Mesothelial cell of epicardium (in vitro differentiated cells): ENCODE measurements at regions not wholly inside any gene's neighbourhood (a gene's known extent, or its start where the extent isn't known, plus 50 kb on each side); places are given as distances from the start of the nearest gene placed in this dataset.

Experiments
- DNase-seq, 2 experiments: peaks; one replicate each; pipeline ENCODE4 v3.0.0; 2021; ENCODE audit warnings: low spot score in 2 of 2; ENCODE audit not compliant: unreplicated experiment in 2 of 2
- H3K27ac Mint-ChIP-seq: 2 replicates; pipeline ENCODE4 v1.8.0; 2021; ENCODE audit warnings: mixed read lengths
- H3K27me3 Mint-ChIP-seq: 2 replicates; pipeline ENCODE4 v1.8.0; 2021; ENCODE audit warnings: low read depth, mixed read lengths
- H3K36me3 Mint-ChIP-seq: 2 replicates; pipeline ENCODE4 v1.8.0; 2021; ENCODE audit warnings: mixed read lengths
- H3K4me1 Mint-ChIP-seq: 2 replicates; pipeline ENCODE4 v1.8.0; 2021; ENCODE audit warnings: mixed read lengths
- H3K4me3 Mint-ChIP-seq: 2 replicates; pipeline ENCODE4 v1.8.0; 2021; ENCODE audit warnings: mild to moderate bottlenecking, moderate library complexity, mixed read lengths
- H3K9me3 Mint-ChIP-seq: 2 replicates; pipeline ENCODE4 v1.8.0; 2021; ENCODE audit warnings: mixed read lengths
- TF ChIP-seq, protein P1 (sequence below): fragments of 200-600 bp; sonication (generic); IDR thresholded peaks from one replicate; pipeline ENCODE4 v1.5.0; 2021; ENCODE audit warnings: antibody characterized with exemption; ENCODE audit not compliant: unreplicated experiment

DNA sequence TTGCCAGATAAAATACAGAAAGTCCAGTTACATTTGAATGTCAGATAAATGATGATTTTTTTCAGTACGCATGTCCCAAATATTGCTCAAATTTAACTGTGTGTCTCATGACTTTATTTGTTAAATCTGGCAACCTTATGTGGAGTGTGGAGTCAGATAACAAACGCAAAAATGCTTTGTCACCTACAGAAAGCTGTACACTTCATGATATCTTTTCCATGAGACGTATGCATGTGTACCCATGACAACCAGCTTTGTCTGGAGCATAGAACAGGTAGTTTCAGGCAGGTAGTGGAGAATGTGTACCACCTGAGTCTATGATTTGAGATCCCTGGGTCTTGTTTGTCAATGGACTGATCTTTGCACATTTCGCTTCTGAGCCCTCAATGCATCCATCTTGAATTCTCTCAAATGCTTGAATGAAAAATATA lies 105.5 kb upstream of the CPEB4 start:
- no peak for DNase-seq
- H3K27me3 Mint-ChIP-seq: no peaks in the 10 kb centered on the region
- no peaks in the 10 kb centered on the region for H3K9me3 Mint-ChIP-seq
- H3K4me1 Mint-ChIP-seq: peaks cover 19% of the 10 kb centered on the region
- H3K4me3 Mint-ChIP-seq: no peak overlapping the region
- H3K36me3 Mint-ChIP-seq: no peaks in the 10 kb centered on the region
- TF ChIP-seq, protein P1, sequence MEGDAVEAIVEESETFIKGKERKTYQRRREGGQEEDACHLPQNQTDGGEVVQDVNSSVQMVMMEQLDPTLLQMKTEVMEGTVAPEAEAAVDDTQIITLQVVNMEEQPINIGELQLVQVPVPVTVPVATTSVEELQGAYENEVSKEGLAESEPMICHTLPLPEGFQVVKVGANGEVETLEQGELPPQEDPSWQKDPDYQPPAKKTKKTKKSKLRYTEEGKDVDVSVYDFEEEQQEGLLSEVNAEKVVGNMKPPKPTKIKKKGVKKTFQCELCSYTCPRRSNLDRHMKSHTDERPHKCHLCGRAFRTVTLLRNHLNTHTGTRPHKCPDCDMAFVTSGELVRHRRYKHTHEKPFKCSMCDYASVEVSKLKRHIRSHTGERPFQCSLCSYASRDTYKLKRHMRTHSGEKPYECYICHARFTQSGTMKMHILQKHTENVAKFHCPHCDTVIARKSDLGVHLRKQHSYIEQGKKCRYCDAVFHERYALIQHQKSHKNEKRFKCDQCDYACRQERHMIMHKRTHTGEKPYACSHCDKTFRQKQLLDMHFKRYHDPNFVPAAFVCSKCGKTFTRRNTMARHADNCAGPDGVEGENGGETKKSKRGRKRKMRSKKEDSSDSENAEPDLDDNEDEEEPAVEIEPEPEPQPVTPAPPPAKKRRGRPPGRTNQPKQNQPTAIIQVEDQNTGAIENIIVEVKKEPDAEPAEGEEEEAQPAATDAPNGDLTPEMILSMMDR: no peak
- H3K27ac Mint-ChIP-seq: no peak overlapping the region

DNA sequence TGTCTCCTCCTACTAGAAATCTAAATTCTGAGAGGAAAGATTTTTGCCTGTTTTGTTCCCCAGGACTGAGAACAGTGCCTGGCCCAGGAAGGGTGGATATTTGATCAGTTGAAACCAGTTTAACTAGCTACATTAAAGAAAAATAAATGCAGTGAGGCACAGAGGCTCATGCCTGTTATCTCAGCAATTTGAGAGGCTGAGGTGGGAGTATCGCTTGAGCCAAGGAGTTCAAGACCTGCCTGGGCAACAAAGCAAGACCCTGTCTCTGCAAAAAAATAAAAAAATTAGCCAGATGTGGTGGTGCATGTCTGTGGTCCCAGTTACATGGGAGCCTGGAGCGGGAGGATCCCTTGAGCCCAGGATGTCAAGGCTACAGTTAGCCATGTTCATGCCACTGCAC lies 104.8 kb upstream of the CPEB4 start:
- no peaks in the 10 kb centered on the region for H3K36me3 Mint-ChIP-seq
- no peaks in the 10 kb centered on the region for H3K27me3 Mint-ChIP-seq
- TF ChIP-seq, protein P1: no peak
- peak overlapping the region; percentile 9 for H3K27ac Mint-ChIP-seq
- peaks cover 19% of the 10 kb centered on the region for H3K4me1 Mint-ChIP-seq
- no peak overlapping the region for H3K4me3 Mint-ChIP-seq
- no peak for DNase-seq
- H3K9me3 Mint-ChIP-seq: no peaks in the 10 kb centered on the region

DNA sequence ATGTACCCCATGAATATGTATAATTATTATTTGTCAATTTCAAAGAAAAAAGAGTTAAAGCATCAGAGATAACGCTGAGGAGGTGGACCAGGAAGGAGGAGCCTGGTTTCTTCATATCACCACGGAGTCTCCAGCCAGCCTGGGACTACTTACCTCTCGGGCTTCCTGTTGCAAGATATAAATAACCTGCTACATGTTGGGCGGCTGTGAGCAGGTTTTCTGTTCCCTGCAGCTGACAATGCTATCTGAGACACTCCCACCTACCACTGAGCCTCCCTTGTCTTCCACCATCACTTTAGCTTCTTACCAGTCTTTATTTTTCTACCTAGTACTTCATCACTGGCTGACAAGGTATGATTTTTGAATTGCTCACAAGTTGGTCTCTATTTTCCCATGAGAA lies 102.7 kb upstream of the CPEB4 start:
- H3K4me1 Mint-ChIP-seq: peaks cover 19% of the 10 kb centered on the region
- no peaks in the 10 kb centered on the region for H3K9me3 Mint-ChIP-seq
- DNase-seq: no peak
- H3K27me3 Mint-ChIP-seq: no peaks in the 10 kb centered on the region
- no peak overlapping the region for H3K4me3 Mint-ChIP-seq
- H3K27ac Mint-ChIP-seq: no peak overlapping the region
- no peaks in the 10 kb centered on the region for H3K36me3 Mint-ChIP-seq
- TF ChIP-seq, protein P1: no peak

GRCh38 chr5:173785866-173786265 lies 102.3 kb upstream of the CPEB4 start:
- Mint-ChIP-seq H3K27me3 (no peaks in the 10 kb centered on the region), H3K9me3 (no peaks in the 10 kb centered on the region), H3K4me1 (peaks cover 19% of the 10 kb centered on the region), H3K36me3 (no peaks in the 10 kb centered on the region), H3K4me3 (no peak overlapping the region), H3K27ac (no peak overlapping the region)
- TF ChIP-seq, protein P1: no peak
- DNase-seq: no peak

DNA sequence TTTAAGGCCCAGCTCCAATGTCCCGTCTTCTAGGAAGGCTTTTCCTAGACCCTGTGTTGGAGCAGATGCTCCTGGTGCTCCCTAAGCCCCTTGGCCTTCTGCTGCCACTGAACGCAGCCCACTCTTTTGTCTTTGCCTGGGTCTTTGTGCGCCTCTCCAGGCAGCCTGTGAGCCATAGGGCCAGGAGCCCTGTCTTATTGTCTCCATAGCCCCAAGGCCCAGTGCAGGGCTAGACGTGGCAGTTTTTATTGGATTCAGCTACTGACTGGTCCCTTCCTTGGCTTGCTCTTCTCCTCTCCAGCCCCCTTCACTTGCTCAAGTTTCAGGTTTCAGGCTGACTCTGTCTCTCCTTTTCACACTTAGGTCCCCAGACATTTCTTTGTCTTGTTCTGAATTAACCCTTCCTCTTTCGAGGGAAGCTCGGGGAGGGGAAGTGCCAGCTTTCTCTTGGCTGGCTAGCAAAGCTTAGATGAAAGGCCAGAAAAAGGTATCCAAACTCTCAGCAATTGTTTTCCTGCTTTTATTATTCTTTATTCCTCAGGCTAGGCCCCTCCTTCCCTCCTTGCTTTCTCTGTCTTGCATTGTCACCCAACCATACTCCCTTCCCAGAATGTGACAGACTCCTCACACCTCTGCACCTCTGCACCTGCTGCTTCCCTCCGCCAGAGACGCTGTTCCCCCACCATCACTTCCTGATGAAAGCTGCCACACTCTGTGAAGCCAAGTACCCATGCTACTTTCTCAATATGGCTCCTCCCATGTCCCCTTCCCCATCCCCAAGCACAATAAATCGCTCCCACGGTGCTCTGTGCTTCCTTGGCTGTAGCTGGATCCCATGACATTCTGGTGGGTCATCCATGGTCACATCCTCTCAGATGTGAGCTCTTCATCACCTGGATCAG lies 101.6 kb upstream of the CPEB4 start:
- H3K36me3 Mint-ChIP-seq: no peaks in the 10 kb centered on the region
- H3K27me3 Mint-ChIP-seq: no peaks in the 10 kb centered on the region
- no peak overlapping the region for H3K27ac Mint-ChIP-seq
- peaks cover 16% of the 10 kb centered on the region for H3K4me1 Mint-ChIP-seq
- H3K4me3 Mint-ChIP-seq: no peak overlapping the region
- TF ChIP-seq, protein P1: no peak
- no peak for DNase-seq
- H3K9me3 Mint-ChIP-seq: no peaks in the 10 kb centered on the region
